ENCODE measurements at regions not wholly inside any gene's neighbourhood (a gene's known extent, or its start where the extent isn't known, plus 50 kb on each side); places are given as distances from the start of the nearest gene placed in this dataset.

DNA sequence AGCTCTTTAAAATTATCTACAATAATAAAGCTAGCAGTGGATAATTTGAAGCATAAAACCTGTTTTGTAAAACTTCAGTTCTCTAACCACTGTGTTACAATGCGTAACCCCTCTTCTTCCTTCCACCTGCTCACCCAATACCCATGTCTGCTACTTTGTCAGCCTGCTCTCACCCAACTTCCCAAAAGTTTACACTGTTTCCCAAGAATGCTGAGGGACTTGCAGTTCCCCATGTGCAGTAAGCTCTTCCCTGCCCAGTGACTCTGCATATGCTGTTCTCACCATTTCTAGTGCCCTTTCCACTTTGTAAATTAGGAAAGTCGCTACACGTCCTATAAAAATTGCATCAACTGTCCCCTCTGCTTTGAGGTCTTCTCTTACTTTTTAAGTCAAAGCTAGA, 315.9 kb upstream of the SEMA6D start:
- H2BK15ac ChIP-seq (ENCODE audit: low read depth, low read length) = no peak overlapping the region
- H3K27me3 ChIP-seq (ENCODE audit: insufficient read depth, low read length) = no peaks in the 10 kb centered on the region
- H3K9ac ChIP-seq (ENCODE audit: extremely low read depth, insufficient read length, low read length) = no peak overlapping the region
- H3K4ac ChIP-seq (ENCODE audit: low read depth, low read length) = no peak overlapping the region
- no peak overlapping the region for H3K27ac Mint-ChIP-seq
- no peak overlapping the region for H2BK20ac ChIP-seq (ENCODE audit: low read depth, low read length, poor library complexity, severe bottlenecking)
- no peak overlapping the region for H4K5ac ChIP-seq (ENCODE audit: insufficient read length, low read depth, low read length)
- H3K14ac ChIP-seq (ENCODE audit: insufficient read depth, low read length) = no peak overlapping the region; the same call in 1 of the 2 replicates
- H2AFZ ChIP-seq (ENCODE audit: low read length) = no peak overlapping the region
- no peak overlapping the region for H3K18ac ChIP-seq (ENCODE audit: insufficient read length, low read depth, low read length)
- H2BK120ac ChIP-seq (ENCODE audit: low read depth, low read length, poor library complexity, severe bottlenecking) = no peak overlapping the region
- no peak overlapping the region for H3K56ac ChIP-seq (ENCODE audit: insufficient read length, low read depth, low read length)
- H3K4me1 Mint-ChIP-seq = peaks cover 22 to 29% of the 10 kb centered on the region in 2 experiments
- WGBS (ENCODE audit: extremely low coverage, insufficient read length, low lambda C conversion rate) = no CpG with 5 or more reads among the region's 3 CpGs
- no peaks in the 10 kb centered on the region for H3K9me3 Mint-ChIP-seq
- no peak overlapping the region for H3K4me2 ChIP-seq (ENCODE audit: insufficient read depth, insufficient read length, low read length)
- no peak overlapping the region for H2AK5ac ChIP-seq (ENCODE audit: insufficient read length, low read length)
- no peaks in the 10 kb centered on the region for H3K79me2 ChIP-seq (ENCODE audit: insufficient read depth, low read length)
- no peak for DNase-seq
- no peak overlapping the region for H3K23ac ChIP-seq (ENCODE audit: insufficient read length, low read depth, low read length)
- no peak overlapping the region for H2BK5ac ChIP-seq (ENCODE audit: insufficient read length, low read length)
- no peaks in the 10 kb centered on the region for H4K20me1 ChIP-seq (ENCODE audit: control insufficient read depth, insufficient read depth, insufficient read length)
- TF ChIP-seq, protein P1, sequence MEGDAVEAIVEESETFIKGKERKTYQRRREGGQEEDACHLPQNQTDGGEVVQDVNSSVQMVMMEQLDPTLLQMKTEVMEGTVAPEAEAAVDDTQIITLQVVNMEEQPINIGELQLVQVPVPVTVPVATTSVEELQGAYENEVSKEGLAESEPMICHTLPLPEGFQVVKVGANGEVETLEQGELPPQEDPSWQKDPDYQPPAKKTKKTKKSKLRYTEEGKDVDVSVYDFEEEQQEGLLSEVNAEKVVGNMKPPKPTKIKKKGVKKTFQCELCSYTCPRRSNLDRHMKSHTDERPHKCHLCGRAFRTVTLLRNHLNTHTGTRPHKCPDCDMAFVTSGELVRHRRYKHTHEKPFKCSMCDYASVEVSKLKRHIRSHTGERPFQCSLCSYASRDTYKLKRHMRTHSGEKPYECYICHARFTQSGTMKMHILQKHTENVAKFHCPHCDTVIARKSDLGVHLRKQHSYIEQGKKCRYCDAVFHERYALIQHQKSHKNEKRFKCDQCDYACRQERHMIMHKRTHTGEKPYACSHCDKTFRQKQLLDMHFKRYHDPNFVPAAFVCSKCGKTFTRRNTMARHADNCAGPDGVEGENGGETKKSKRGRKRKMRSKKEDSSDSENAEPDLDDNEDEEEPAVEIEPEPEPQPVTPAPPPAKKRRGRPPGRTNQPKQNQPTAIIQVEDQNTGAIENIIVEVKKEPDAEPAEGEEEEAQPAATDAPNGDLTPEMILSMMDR (conservative IDR thresholded peaks at IDR 0.05) = no peak
- H3K4me1 ChIP-seq (ENCODE audit: insufficient read depth, low read length) = peaks cover 8% of the 10 kb centered on the region
- H4K91ac ChIP-seq (ENCODE audit: insufficient read length, low read depth, low read length) = no peak overlapping the region
- H3K9me3 ChIP-seq (ENCODE audit: control insufficient read depth, low read depth, low read length) = no peaks in the 10 kb centered on the region
- peaks cover 0 to 3% (median 0%) of the 10 kb centered on the region in 3 experiments; a peak in 1 of 7 replicates for H3K36me3 Mint-ChIP-seq (ENCODE audit: insufficient read depth in 1 of 3, low read depth in 3 of 3)
- peaks cover 6% of the 10 kb centered on the region for H3K27me3 Mint-ChIP-seq (ENCODE audit: low read depth)
- no peak overlapping the region for H3T11ph ChIP-seq (ENCODE audit: low read length)
- no peak overlapping the region for H3K27ac ChIP-seq (ENCODE audit: insufficient read length, low read depth, low read length)
- H3K23me2 ChIP-seq (ENCODE audit: insufficient read length, low read depth, low read length, poor library complexity, severe bottlenecking) = no peaks in the 10 kb centered on the region
- no peak overlapping the region for H3K4me3 Mint-ChIP-seq
- no peaks in the 10 kb centered on the region for H3K79me1 ChIP-seq (ENCODE audit: insufficient read depth, low read depth, low read length, poor library complexity, severe bottlenecking)
- H4K8ac ChIP-seq (replicated peaks; ENCODE audit: insufficient read length, low read depth, low read length) = no peak overlapping the region
- H2BK12ac ChIP-seq (ENCODE audit: insufficient read length, low read depth, low read length) = no peak overlapping the region

All from H9 (cell line).